GM18502 (cell line): ENCODE measurements at regions not wholly inside any gene's neighbourhood (a gene's known extent, or its start where the extent isn't known, plus 50 kb on each side); places are given as distances from the start of the nearest gene placed in this dataset.
A peak's percentile ranks its signal among the peaks of the same experiment; 100 is the strongest.

Experiments
- ATAC-seq: cut with Tn5 transposase; IDR thresholded peaks from one replicate; pipeline ENCODE4 v1.9.1; 2021; ENCODE audit warnings: mild to moderate bottlenecking; ENCODE audit not compliant: unreplicated experiment, poor library complexity

DNA sequence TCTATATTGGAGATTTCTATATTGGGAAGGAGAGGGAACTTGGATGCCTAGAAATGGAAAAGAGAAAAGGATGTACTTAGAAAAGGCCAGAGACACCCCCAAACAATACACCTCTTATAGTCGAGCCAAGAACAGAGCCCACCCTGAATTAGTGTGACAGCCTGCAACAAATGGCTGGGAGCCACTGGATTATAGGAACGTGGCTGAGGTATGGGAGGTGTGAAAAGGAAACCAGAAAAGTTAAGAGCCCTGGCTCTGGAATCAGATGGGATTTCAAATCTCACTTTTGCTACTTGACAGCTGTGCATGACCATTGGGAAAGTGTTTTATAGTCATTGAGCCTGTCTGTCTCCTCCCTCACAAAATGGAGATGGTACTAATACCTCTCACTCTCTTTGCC is 394.0 kb downstream of the ZNF521 start:
- ATAC-seq, result no peak

DNA sequence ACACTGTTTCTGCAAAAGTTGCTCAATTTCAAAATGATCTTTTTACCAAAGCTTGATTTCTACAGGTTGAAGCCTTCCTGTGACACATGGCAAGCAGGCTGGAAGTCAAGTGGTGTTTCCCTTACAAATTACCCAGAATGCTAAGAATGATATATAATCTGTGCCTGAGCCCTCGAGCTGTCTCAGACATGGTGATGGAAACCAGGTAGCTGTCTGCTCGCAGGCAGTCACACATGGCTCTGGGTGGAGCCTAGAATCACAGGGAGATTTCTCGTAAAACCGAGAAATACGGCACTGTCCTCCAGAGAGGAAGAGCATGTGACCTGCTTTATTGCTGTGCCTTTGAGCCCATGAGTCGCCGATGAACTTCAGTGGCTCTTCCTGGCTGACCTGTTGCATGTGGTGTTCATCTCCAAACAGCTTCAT is 392.9 kb downstream of the ZNF521 start:
- no peak for ATAC-seq

DNA sequence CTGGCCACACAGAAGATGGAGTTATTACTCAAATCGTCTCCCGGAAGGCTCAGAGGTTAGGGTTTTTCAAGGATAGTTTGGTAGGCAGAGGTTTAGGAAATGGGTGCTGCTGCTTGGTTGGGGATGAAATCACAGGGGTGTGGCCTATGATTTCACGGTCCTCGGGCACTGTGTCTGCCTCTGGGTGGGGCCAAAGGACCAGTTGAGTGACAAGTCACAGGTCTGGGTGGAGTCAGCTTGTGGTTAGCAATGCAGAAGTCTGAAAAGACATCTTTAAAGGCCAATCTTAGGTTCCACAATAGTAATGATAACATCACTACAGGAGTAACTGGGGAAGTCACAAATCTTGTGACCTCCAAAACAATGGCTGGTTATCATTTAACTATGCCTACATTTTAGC is 387.8 kb downstream of the ZNF521 start:
- ATAC-seq, result peak; percentile 97

DNA sequence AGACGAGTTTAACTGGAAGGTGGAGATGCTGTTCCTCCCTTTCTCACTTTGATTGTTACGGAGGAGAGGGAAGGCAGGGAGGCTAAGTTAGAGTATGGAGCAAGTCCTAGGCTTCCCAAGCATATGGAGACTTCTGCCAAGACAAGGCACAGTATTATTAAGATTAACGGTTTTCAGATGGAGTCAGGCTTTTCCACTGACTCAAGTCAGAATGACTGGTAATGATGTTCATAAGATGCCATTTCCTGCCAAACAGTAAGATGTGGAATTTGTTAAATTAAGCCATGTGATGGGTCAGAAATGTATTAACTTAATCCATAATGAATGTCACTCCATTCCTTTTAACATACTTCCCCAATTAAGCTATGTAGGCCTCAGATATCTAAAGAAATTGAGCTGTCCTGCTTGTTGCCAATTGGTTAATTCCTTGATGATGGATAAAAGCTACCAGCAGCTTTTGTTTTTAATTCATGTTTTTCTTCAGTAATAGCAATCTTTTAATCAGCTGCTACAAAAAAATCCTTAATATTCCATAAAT is 383.7 kb downstream of the ZNF521 start:
- ATAC-seq, result no peak

DNA sequence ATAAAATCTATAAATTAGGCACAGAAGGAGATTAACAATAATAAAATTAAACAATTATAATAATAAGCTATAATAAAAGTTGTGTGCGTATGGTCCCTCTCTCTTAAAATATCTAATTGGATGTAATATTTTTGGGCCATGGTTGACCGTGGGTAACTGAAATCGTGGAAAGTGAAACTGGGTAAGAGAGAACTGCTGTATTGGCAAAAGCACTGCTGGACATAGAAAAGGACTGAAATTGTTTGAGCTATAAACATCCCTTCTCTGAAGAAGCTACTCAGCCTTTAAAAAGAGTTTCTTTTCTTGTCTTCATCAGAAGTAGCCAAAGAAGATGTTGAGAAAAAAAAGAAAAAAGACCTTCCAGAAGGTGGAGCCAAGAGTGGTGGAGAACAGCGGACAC is 379.4 kb downstream of the ZNF521 start:
- ATAC-seq, result no peak

DNA sequence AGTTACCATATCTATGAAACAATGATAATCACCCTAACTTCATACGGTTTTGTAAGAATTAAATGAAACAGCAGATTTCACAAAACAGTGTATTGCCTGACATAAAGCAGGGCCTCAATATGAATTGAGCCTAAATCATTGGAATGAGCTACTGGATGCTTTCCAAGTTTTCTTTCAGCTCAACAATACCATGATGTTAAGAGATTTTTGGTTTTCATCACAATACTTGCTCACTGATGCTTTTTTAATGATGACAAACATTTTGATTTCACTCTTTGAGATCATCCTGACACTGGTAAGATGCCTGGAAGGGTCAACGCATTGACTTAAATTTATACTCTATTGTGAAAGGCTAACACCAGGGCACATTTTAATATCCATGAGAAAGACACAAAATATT is 377.5 kb downstream of the ZNF521 start:
- no peak for ATAC-seq

DNA sequence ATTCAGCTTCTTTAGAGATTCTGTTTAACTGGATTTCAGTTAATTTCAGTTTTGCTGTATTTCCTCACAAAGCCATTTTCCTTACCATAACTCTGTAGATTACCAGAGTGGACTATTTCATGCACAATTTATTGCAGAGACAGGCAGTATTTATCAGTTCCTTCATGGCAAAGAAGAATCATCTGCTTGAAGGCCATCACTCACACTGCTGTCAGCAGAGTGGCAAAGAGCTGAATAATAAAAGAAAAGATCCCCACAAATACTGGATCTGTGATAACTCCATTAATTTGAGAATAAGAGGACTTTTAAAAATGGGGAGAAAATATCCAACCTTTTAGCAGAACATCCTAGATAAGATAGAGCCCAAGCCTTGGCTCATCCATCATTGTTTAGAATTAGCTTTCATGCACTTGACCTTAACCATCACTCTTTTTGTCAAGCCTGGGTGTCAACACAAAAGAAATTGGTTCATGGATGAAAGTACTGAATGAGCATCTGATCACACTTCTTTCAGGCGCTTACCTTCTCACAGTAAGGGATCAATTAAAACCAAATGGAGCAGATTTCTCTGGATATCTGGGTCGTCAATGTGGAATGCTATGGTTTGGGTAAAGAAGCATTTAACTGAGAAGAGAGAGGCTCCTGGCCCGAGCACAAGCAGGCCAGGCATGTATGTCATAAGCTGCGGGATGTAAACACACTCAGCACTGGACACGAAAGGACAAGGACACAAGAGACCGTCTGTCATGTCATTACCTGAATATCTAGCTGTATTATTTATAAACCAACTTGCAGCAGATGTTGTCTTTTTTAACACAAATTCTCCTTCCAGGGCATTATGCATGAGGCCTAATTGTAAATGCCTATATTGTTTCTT is 376.2 kb downstream of the ZNF521 start:
- no peak for ATAC-seq

DNA sequence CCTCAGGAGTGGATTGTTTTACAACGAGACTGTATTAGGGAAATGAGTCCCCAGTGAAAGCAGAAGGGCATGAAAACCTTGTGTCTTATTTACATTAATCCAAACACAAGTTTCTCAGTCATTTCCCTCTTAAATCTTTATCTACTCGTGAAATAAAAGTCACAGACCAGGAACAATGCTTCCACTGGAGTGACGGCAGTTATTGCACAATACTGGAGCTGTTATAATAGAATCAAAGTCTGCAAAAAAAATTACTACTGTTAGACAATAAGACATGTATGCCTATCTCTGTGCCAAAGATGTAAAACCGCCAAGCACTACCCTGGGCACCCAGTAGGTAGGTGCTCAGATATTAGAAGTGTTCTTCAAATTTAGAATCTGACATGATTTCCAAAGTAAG is 375.5 kb downstream of the ZNF521 start:
- no peak for ATAC-seq

DNA sequence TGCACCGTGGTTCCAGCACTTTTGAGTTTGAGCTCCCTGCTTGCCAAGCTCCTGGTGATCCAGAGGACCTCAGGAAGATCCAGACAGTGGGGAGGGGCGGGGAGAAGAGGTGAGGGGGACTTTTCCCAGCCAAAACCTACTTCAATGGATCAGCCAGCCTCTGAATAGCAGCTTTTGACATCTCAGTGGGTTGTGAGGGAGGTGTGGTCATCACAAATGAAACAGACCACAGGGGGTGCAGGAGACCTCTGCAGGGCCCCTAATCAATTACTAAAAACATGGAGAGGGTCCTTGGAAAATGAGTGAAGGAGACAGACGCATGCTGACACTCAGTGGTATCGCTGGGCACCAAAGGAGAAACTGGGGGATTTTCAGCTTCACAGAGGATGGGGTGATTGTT is 372.7 kb downstream of the ZNF521 start:
- no peak for ATAC-seq

DNA sequence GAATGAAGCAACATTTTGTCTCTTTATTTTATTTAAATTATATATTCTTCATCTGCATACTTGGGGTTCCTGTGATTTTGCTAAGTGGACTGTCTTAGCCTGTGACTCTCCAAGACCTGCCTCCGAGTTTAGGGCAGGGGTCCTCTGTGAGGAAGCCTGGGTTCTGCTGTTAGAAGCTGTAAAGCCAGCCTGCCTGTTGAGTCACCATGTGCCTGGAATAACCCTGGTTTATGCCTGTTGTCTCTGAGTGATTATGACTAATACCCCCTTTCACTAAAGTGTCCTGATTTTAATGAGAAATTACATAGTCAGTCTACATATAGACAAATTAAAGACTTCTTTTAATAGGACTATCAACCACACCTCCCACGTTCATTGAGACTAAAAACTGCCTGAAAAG is 369.1 kb downstream of the ZNF521 start:
- no peak for ATAC-seq

DNA sequence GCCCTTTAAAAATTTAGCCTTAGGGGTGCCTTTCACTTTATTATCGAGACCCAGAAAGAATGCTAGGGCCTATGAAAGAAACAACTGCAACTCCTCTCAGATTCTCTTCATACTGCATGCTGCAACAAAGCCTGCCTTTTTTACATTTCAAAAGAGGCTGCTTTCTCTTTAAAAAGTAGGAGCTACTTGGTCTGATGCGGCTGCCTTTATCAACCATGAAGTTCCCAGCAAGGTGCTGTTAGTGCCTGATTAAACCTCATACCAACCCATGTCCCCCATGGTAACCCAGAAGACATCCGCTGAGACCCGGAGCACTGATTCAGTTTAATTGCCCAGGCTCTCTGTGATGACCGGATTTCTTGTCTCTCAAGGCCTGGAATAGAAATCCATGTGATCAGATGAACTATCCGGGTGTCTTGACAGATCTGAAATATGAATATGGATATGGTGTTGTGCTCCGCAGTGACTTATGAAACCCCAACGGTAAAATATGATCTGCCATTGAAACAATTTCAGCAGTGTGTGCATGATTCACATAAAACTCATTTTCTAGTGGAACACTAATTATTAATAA is 368.3 kb downstream of the ZNF521 start:
- no peak for ATAC-seq

DNA sequence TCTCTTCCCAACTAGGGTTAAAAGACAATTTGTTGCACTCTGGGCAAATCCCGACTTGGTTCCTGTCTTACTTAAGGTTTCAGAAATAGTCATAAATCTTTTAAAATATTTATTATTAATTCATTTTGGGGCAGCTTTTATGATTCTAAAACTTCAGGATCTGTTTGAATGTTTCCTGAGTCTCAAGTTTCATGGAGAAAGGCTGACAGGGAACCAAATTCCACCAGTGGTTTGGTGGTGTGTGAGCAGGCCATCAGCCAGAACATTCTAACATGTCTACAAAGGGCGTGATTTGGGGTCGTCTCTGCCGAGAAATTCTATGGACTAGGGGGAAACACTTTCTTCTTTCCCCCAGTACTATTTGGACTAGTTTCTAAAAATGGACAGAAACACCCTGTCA is 366.4 kb downstream of the ZNF521 start:
- ATAC-seq, result no peak

DNA sequence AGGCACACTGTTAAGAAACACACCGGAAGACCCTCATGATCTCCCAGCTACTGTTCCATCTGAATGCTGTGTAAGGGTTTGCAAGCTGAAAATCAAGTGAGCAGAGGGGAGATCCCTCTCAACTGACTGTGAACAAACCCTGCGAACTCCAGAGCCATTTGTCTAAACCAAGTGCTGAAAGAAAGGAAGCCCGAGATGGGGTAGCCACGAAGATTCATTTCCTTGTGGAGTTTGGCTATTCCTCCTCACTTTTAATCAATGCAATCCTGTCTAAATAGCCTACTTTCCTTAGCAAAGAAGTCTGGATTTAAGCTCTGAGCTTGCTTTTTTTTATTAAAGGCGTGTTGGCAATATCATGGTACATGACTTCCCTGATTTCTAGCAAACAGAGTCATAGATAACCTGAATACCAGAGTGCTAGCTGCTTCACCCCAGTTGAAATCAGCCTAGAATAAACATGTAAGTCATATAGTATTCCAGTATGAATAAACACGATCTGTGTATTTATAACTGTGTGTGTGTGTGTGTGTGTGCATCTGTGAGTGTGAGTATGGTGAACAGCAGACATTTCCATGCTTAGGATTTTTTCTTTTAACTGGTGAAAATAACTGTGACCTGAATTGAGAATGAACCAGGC is 365.2 kb downstream of the ZNF521 start:
- no peak for ATAC-seq

DNA sequence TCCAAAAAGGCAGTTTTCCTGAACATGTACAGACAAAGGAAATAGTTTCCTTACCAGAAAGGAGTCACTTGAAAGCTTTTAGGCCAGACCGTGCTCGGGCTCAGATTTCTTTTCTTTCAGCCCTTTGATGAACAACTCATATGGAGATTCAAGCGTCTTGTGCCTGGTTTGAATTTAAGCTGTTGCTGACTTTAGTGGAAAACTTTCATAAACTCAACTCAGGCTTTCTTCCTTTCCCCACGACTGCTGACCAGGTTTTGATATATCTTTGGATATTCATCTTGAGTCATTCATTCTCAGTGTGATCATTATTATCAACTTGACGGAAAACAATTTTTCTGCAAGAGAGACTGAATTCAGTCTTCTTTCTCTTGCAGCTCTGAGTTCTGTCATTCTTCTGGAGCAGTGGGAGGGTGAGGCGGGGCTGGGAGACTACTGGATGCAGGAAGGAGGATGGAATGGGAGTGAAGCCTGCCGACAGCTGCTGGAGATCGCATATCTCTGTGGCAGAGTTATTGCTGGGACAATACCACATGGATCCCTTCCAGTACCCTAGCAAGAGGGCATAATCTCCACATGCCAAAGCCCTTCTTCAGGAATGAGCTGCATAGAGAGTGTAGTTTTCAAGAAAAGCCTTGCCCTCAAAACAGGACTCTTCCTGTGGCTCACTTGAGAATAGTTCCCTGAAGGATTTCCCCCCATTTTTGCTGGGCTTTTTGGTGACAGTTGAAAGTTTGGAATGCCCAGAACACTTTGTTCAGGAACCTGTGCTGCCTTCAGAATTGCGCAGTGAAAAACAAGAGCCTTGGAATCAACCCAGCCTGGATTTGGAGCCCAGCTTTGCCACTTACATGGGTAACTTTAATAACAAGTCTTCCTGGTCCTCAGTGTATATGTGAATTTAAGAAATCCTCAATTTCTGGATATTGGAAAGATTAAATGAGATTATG is 364.4 kb downstream of the ZNF521 start:
- no peak for ATAC-seq

DNA sequence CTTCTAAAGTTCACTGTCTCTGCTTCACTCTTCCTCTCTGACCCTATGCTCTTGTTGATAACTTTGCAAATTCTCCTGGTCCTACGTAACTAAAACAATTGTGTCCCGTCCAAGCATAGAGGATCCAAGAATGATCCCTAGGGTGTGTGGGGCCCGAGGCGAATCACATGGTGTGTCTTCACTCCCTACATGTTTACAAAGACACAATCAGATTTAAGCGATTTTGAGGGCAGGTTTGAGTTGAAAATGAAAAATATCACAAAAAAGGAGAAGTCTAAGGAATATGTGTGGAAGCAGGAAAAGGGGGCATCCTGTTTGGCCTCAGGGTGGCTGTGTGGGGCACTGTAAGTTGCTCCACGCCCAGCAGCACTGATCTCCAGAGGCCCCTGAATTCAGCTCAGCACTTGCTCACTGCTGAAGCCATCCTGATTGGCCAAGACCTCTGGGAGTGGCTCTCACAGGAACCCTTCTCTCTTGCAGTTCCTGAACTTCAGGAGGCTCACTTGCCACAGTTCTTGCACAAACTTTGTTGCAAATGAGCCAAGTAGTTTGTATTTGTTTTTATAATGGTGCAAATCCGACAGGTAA is 363.6 kb downstream of the ZNF521 start:
- ATAC-seq, result no peak

DNA sequence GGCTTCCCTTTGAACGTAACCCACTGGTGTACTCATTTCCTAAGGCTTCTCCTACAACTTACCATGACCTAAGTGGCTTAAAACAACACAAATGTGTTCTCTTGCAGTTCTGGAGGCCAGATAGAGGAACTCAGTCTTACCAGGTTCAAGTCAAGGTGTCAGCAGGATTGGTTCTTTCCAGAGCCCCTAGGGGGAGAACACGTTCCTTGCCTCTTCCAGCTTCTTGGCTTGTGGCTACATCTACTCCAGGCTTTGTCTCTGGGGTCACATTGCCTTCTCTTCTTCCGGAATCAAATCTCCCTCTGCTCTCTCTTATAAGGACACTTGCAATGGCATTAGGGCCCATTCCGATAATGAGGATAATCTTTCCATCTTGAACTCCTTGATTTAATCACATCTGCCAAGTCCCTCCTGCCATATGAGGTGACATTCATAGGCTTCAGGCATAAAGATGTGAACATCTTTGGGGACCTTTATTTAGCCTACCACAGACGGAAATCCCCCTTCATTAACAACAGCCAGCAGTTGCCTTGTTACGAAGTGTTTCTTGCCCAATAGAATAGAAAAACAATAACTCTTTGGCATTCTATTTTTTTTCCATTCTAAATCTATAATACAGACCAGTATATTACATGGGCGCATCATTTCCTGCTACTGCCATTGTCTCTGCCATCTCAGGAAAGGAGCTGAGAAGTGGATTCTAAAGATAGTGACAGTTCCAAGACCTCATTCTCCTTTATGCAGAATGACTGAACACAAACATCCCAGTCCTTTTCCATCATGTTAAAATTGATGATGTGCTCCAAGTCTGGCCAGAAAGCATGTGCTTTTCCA is 362.0 kb downstream of the ZNF521 start:
- no peak for ATAC-seq

DNA sequence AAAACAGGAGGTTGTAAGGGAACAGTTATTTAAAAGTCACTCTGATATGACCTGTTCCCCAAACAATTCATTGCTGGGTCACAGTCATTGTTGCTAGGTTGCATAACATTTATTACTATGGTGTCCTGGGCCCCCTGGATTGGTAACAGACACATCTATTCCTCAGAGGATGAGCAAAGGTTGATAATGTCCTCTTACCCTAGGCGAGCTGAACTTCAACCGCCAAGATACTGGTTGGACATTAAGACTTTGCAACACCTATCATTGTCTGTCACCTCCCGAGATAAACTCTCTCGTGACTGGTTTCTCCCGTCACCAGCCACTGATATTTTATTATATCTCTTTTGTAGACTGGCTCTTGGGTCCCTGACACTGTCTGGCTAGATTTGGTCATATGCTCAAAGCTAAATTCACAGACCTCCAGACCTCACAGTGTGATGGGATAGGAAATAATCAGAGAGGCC is 361.3 kb downstream of the ZNF521 start:
- no peak for ATAC-seq

DNA sequence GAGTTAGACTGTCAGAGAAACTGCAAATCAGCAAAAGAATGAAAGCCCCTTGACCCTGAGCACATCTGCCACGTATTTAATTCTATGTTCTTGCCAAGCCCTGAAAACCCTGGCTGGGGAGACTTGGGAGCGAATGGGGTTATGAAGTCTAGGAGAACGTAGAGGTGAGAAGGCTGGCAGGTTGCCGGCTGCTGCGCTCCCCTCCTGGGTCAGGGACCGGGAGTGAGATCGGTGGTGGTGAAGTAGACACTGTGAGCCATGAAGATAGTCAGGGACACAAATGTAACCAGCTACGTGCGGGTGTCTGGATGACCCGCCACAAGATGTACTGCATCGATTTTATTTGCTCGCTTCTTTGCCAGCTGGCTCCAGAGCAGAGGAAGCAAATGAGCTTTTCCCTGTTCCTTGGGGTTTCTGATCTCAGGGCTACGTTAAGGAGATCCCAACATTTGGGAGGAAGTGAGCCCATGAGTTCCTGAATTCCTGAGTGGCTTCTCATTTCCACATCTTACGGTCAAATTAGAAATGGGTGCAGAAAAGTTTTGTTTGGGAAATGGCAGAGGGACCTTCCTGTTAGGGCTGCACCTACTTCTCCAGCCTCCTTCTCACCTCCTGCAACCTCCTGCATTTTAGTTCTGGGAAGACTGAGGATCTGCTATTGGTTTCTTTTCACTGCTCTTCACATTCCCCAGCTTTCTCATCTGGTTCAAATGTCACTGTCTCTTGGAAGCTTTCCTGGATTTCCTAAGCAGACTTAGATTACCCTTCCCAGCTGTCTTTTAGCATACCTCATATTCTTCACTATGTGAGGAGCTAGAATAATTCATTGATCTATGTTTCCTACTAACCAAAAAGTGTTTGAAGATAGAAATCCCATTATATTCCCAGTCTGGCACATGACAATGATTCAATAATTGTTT is 360.6 kb downstream of the ZNF521 start:
- no peak for ATAC-seq
